Natural killer cell (primary cell): ENCODE measurements at regions not wholly inside any gene's neighbourhood (a gene's known extent, or its start where the extent isn't known, plus 50 kb on each side); places are given as distances from the start of the nearest gene placed in this dataset.

ENCODE experiments used
- ATAC-seq, 3 donors: fragments of 150-1000 bp in 2 of 3; fragments of 200-7000 bp in 1 of 3; cut with Tn5 transposase; 1 replicate in 1 of 3; 2 replicates in 2 of 3; pipeline ENCODE4 v1.10.0; 2021; ENCODE audit warnings: mild to moderate bottlenecking in 2 of 3, moderate library complexity in 2 of 3
- DNase-seq, 2 donors: peaks; one replicate each; pipeline versions ENCODE4 v3.0.0 to v3.0.0-alpha.2; 2013 to 2021; ENCODE audit warnings: mixed read lengths in 1 of 2
- H3K27ac ChIP-seq: one replicate; pipeline ENCODE4 v1.5.1; 2013; ENCODE audit warnings: mild to moderate bottlenecking, low read length
- H3K27me3 ChIP-seq: one replicate; pipeline ENCODE4 v1.6.1; 2013; ENCODE audit warnings: low read length; ENCODE audit not compliant: control insufficient read depth, insufficient read depth
- H3K36me3 ChIP-seq: one replicate; pipeline ENCODE4 v1.6.1; 2013; ENCODE audit warnings: low read length; ENCODE audit not compliant: control insufficient read depth, insufficient read depth
- H3K4me1 ChIP-seq: one replicate; pipeline ENCODE4 v1.6.1; 2013; ENCODE audit warnings: low read length; ENCODE audit not compliant: control insufficient read depth, insufficient read depth
- H3K4me3 ChIP-seq: one replicate; pipeline ENCODE4 v1.5.1; 2013; ENCODE audit warnings: low read length
- H3K9me3 ChIP-seq: one replicate; pipeline ENCODE4 v1.6.1; 2013; ENCODE audit warnings: low read length; ENCODE audit not compliant: control insufficient read depth, insufficient read depth
- H3K27ac Mint-ChIP-seq, 2 donors: one replicate each; pipeline ENCODE4 v1.8.0; 2022; ENCODE audit warnings: mild to moderate bottlenecking in 2 of 2, mixed read lengths in 2 of 2, moderate library complexity in 1 of 2
- H3K27me3 Mint-ChIP-seq, 2 donors: one replicate each; pipeline ENCODE4 v1.8.0; 2022; ENCODE audit warnings: low read depth in 2 of 2, mixed read lengths in 2 of 2
- H3K36me3 Mint-ChIP-seq: one replicate; pipeline ENCODE4 v1.8.0; 2022; ENCODE audit warnings: mixed read lengths
- H3K4me1 Mint-ChIP-seq, 2 donors: one replicate each; pipeline ENCODE4 v1.8.0; 2022; ENCODE audit warnings: mixed read lengths in 2 of 2
- H3K4me3 Mint-ChIP-seq: one replicate; pipeline ENCODE4 v1.8.0; 2022; ENCODE audit warnings: mild to moderate bottlenecking, moderate library complexity, mixed read lengths
- H3K9me3 Mint-ChIP-seq, 2 donors: one replicate each; pipeline ENCODE4 v1.8.0; 2022; ENCODE audit warnings: mixed read lengths in 2 of 2
- WGBS: methylation state at CpG from one replicate; pipeline ENCODE4 v1.1.7; 2013; ENCODE audit warnings: missing lambda C conversion rate; ENCODE audit not compliant: insufficient coverage; 5-methylcytosine and 5-hydroxymethylcytosine counted together
- intact Hi-C: fragments of 100-400 bp; cut with micrococcal nuclease; formaldehyde crosslinking; loops from one replicate; pipeline ENCODE4 v1.14.2; 2022
- TF ChIP-seq, protein P1 (sequence below): fragments of 200-600 bp; IDR thresholded peaks from one replicate; pipeline ENCODE4 v1.8.0; 2022; ENCODE audit warnings: antibody characterized with exemption

DNA sequence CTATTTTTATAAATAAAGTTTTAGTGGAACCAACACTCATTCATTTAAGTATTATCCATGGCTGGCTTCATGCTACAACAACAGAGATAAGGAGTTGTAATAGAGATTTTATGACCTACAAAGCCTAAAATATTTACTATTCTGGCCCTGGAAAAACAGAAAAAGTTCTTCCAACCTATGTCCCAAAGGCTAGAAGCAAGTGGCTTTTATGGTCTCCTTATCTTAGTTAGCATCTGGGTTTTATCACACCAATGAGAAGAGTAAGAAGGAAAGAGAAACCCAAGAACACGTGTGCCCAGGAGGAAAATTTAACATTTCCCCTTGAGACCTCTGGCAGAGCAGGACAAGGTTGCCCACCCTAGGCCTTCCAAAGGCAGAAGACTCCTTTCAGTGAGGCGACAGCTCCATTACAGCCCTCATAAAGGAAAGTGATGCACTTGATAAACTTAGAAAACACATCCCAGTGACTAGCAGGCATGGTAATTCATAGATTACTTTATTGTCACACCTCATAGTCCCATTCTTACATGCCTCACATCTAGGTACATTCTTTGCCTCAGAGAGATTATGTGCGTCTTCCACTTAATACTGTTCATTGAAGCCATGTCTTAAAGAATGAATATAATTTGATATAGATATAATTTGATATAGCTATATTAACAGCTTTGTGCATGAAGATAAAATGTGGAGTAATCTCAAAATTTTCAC is 113.2 kb upstream of the ACP3 start:
- TF ChIP-seq, protein P1, sequence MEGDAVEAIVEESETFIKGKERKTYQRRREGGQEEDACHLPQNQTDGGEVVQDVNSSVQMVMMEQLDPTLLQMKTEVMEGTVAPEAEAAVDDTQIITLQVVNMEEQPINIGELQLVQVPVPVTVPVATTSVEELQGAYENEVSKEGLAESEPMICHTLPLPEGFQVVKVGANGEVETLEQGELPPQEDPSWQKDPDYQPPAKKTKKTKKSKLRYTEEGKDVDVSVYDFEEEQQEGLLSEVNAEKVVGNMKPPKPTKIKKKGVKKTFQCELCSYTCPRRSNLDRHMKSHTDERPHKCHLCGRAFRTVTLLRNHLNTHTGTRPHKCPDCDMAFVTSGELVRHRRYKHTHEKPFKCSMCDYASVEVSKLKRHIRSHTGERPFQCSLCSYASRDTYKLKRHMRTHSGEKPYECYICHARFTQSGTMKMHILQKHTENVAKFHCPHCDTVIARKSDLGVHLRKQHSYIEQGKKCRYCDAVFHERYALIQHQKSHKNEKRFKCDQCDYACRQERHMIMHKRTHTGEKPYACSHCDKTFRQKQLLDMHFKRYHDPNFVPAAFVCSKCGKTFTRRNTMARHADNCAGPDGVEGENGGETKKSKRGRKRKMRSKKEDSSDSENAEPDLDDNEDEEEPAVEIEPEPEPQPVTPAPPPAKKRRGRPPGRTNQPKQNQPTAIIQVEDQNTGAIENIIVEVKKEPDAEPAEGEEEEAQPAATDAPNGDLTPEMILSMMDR, result no peak
- H3K27me3 Mint-ChIP-seq, result no peaks in the 10 kb centered on the region
- H3K4me1 Mint-ChIP-seq, result no peaks in the 10 kb centered on the region
- Histone ChIP-seq H3K4me1 (no peaks in the 10 kb centered on the region), H3K9me3 (no peaks in the 10 kb centered on the region), H3K36me3 (no peaks in the 10 kb centered on the region), H3K27me3 (no peaks in the 10 kb centered on the region), H3K27ac (no peak overlapping the region), H3K4me3 (no peak overlapping the region)
- ATAC-seq (no peak), DNase-seq (no peak)
- intact Hi-C loops, result no loop called here
- H3K4me3 Mint-ChIP-seq, result no peak overlapping the region
- H3K36me3 Mint-ChIP-seq, result no peaks in the 10 kb centered on the region
- 36% methylated on average over 2 of the region's 3 CpGs for WGBS
- H3K27ac Mint-ChIP-seq, result no peak overlapping the region
- H3K9me3 Mint-ChIP-seq, result no peaks in the 10 kb centered on the region

DNA sequence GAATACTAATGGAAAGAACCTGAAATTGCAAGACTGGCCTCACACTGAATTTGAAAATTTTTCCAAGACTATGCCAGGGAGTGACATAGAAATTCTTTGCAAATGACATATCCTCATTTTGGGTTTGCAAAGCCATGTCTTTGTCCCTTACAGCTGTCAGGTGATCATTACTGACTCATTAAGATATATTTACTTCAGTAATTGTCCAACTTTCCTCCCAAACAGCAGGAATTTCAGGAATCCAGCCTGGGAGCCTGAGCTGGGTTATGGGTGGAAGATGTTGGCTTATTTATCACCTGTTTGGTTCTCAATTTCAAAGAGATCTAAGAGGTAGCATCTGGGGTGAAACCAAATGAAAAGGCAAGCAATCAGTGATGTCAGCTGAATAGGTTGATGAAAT is 111.6 kb upstream of the ACP3 start:
- no peak overlapping the region for H3K4me3 ChIP-seq
- H3K4me1 ChIP-seq, result no peaks in the 10 kb centered on the region
- H3K27ac Mint-ChIP-seq, result no peak overlapping the region
- H3K4me3 Mint-ChIP-seq, result no peak overlapping the region
- H3K36me3 Mint-ChIP-seq, result no peaks in the 10 kb centered on the region
- no peak overlapping the region for H3K27ac ChIP-seq
- H3K4me1 Mint-ChIP-seq, result no peaks in the 10 kb centered on the region
- intact Hi-C loops, result no loop called here
- no peak for ATAC-seq
- H3K27me3 ChIP-seq, result no peaks in the 10 kb centered on the region
- TF ChIP-seq, protein P1, result no peak
- H3K27me3 Mint-ChIP-seq, result peaks cover 0 to 3% of the 10 kb centered on the region in 2 donors
- no peak for DNase-seq
- H3K9me3 Mint-ChIP-seq, result no peaks in the 10 kb centered on the region
- no peaks in the 10 kb centered on the region for H3K9me3 ChIP-seq
- no peaks in the 10 kb centered on the region for H3K36me3 ChIP-seq

DNA sequence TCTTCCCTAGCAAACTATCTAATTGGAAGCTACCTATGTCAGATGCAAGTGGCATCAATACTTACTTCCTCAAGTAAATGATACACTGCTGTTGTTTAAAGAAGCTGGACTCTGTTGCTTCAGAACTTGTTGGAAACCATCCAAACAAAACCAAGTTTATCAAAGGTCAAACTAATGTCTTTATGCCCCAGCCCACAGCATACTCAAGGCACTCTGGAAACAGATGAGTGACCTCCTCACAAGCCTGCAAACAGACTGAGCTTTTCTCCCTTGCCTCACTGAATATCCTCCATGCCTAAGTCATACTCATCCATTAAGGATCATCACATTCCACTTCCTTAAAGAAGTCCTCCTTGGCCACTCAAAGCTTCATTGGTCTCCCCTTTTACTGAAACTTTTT is 107.4 kb upstream of the ACP3 start:
- Histone ChIP-seq H3K9me3 (no peaks in the 10 kb centered on the region), H3K36me3 (no peaks in the 10 kb centered on the region), H3K27me3 (no peaks in the 10 kb centered on the region), H3K4me1 (no peaks in the 10 kb centered on the region), H3K4me3 (no peak overlapping the region), H3K27ac (no peak overlapping the region)
- H3K4me3 Mint-ChIP-seq, result no peak overlapping the region
- H3K4me1 Mint-ChIP-seq, result no peaks in the 10 kb centered on the region
- H3K27me3 Mint-ChIP-seq, result peaks cover 0 to 5% of the 10 kb centered on the region in 2 donors
- ATAC-seq (no peak), DNase-seq (no peak)
- TF ChIP-seq, protein P1, result no peak
- no peaks in the 10 kb centered on the region for H3K36me3 Mint-ChIP-seq
- no peak overlapping the region for H3K27ac Mint-ChIP-seq
- intact Hi-C loops, result no loop called here
- H3K9me3 Mint-ChIP-seq, result no peaks in the 10 kb centered on the region
